ENCODE measurements at regions not wholly inside any gene's neighbourhood (a gene's known extent, or its start where the extent isn't known, plus 50 kb on each side); places are given as distances from the start of the nearest gene placed in this dataset.

DNA sequence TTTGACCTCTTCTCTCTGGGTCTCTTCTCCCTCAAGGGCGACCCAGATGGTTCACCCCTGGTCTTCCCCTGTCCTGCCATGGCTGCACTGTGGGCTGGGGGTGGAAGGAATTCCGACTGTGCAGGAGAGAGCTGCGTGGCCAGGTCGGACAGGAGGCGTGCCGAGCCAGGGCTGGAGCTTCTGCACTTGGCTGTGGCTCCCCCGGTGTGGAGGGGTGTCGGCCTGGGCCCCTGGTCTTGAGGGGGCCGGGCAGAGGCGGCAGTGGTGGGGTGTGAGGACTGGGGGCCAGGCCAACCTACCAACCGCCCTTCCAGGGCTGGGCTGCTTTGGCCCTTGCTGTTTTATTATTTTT, 74.9 kb upstream of the SHH start:
- TF ChIP-seq, protein P1, sequence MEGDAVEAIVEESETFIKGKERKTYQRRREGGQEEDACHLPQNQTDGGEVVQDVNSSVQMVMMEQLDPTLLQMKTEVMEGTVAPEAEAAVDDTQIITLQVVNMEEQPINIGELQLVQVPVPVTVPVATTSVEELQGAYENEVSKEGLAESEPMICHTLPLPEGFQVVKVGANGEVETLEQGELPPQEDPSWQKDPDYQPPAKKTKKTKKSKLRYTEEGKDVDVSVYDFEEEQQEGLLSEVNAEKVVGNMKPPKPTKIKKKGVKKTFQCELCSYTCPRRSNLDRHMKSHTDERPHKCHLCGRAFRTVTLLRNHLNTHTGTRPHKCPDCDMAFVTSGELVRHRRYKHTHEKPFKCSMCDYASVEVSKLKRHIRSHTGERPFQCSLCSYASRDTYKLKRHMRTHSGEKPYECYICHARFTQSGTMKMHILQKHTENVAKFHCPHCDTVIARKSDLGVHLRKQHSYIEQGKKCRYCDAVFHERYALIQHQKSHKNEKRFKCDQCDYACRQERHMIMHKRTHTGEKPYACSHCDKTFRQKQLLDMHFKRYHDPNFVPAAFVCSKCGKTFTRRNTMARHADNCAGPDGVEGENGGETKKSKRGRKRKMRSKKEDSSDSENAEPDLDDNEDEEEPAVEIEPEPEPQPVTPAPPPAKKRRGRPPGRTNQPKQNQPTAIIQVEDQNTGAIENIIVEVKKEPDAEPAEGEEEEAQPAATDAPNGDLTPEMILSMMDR (IDR thresholded peaks at IDR 0.05 in 8 of 11, conservative IDR thresholded peaks at IDR 0.05 in 3 of 11) = no peak
- no peak for TF ChIP-seq POLR2A (IDR thresholded peaks at IDR 0.05)
- TF ChIP-seq POLR2AphosphoS5 (IDR thresholded peaks at IDR 0.05) = no peak
